Large intestine (tissue), 3 donors: ENCODE measurements at regions not wholly inside any gene's neighbourhood (a gene's known extent, or its start where the extent isn't known, plus 50 kb on each side); places are given as distances from the start of the nearest gene placed in this dataset.

ENCODE experiments used
- DNase-seq, 2 donors: peaks; one replicate each; pipeline versions ENCODE4 v3.0.0 to v3.0.0-alpha.2; 2013
- H3K27ac ChIP-seq: one replicate; pipeline ENCODE4 v1.5.1; 2013; ENCODE audit warnings: low read length
- H3K27me3 ChIP-seq: 2 replicates; pipeline ENCODE4 v1.6.1; 2013; ENCODE audit warnings: low read length; ENCODE audit not compliant: control insufficient read depth, insufficient read depth
- H3K36me3 ChIP-seq: 2 replicates; pipeline ENCODE4 v1.6.1; 2013; ENCODE audit warnings: low read length; ENCODE audit not compliant: control insufficient read depth, insufficient read depth
- H3K4me1 ChIP-seq: one replicate; pipeline ENCODE4 v1.6.1; 2013; ENCODE audit warnings: low read length; ENCODE audit not compliant: control insufficient read depth, insufficient read depth
- H3K4me3 ChIP-seq: one replicate; pipeline ENCODE4 v1.5.1; 2013; ENCODE audit warnings: low read length
- H3K9me3 ChIP-seq: one replicate; pipeline ENCODE4 v1.6.1; 2013; ENCODE audit warnings: mild to moderate bottlenecking, low read depth, low read length, moderate library complexity; ENCODE audit not compliant: control insufficient read depth
- WGBS: methylation state at CpG from one replicate; pipeline ENCODE4 v1.1.5; 2013; ENCODE audit warnings: low lambda C conversion rate; ENCODE audit not compliant: insufficient coverage; 5-methylcytosine and 5-hydroxymethylcytosine counted together

GRCh38 chr6:121743691-121744090 lies 308.2 kb downstream of the GJA1 start:
- Histone ChIP-seq H3K9me3 (no peaks in the 10 kb centered on the region), H3K4me1 (no peaks in the 10 kb centered on the region), H3K27ac (no peak overlapping the region), H3K36me3 (no peaks in the 10 kb centered on the region), H3K4me3 (no peak overlapping the region), H3K27me3 (no peaks in the 10 kb centered on the region)
- no peak for DNase-seq
- WGBS: no CpG with 5 or more reads among the region's 1 CpG

- Histone ChIP-seq H3K36me3 (no peaks in the 10 kb centered on the region), H3K27ac (no peak overlapping the region), H3K27me3 (no peaks in the 10 kb centered on the region), H3K9me3 (no peaks in the 10 kb centered on the region), H3K4me3 (no peak overlapping the region), H3K4me1 (no peaks in the 10 kb centered on the region)
- no CpG with 5 or more reads among the region's 4 CpGs for WGBS
- DNase-seq: no peak
Observed at GRCh38 chr6:121748376-121748775, 312.9 kb downstream of the GJA1 start.

GRCh38 chr6:121748850-121749249 lies 313.4 kb downstream of the GJA1 start:
- no peaks in the 10 kb centered on the region for H3K27me3 ChIP-seq
- H3K4me3 ChIP-seq: no peak overlapping the region
- 86% methylated on average over 1 of the region's 2 CpGs for WGBS
- no peaks in the 10 kb centered on the region for H3K36me3 ChIP-seq
- no peak for DNase-seq
- H3K4me1 ChIP-seq: no peaks in the 10 kb centered on the region
- no peaks in the 10 kb centered on the region for H3K9me3 ChIP-seq
- H3K27ac ChIP-seq: no peak overlapping the region

- WGBS: no CpG with 5 or more reads among the region's 1 CpG
- H3K4me3 ChIP-seq: no peak overlapping the region
- H3K9me3 ChIP-seq: no peaks in the 10 kb centered on the region
- DNase-seq: no peak
- H3K27me3 ChIP-seq: no peaks in the 10 kb centered on the region
- H3K36me3 ChIP-seq: no peaks in the 10 kb centered on the region
- H3K4me1 ChIP-seq: no peaks in the 10 kb centered on the region
- no peak overlapping the region for H3K27ac ChIP-seq
Observed at GRCh38 chr6:121755485-121755884, 320.0 kb downstream of the GJA1 start.

- H3K36me3 ChIP-seq: no peaks in the 10 kb centered on the region
- H3K27ac ChIP-seq: no peak overlapping the region
- H3K4me1 ChIP-seq: no peaks in the 10 kb centered on the region
- H3K9me3 ChIP-seq: no peaks in the 10 kb centered on the region
- no CpG with 5 or more reads among the region's 1 CpG for WGBS
- no peak for DNase-seq
- H3K27me3 ChIP-seq: no peaks in the 10 kb centered on the region
- H3K4me3 ChIP-seq: no peak overlapping the region
Observed at GRCh38 chr6:121756666-121757065, 321.2 kb downstream of the GJA1 start.

- Histone ChIP-seq H3K27me3 (no peaks in the 10 kb centered on the region), H3K4me1 (no peaks in the 10 kb centered on the region), H3K27ac (no peak overlapping the region), H3K4me3 (no peak overlapping the region), H3K9me3 (no peaks in the 10 kb centered on the region), H3K36me3 (no peaks in the 10 kb centered on the region)
- no CpG with 5 or more reads among the region's 1 CpG for WGBS
- DNase-seq: peak in 1 of 2 donors; percentile 9
Observed at GRCh38 chr6:121759370-121759769, 323.9 kb downstream of the GJA1 start.

GRCh38 chr6:121760191-121760590 lies 324.7 kb downstream of the GJA1 start:
- H3K9me3 ChIP-seq: no peaks in the 10 kb centered on the region
- no peaks in the 10 kb centered on the region for H3K27me3 ChIP-seq
- no peak for DNase-seq
- no CpG with 5 or more reads among the region's 11 CpGs for WGBS
- no peaks in the 10 kb centered on the region for H3K36me3 ChIP-seq
- H3K27ac ChIP-seq: no peak overlapping the region
- H3K4me3 ChIP-seq: no peak overlapping the region
- H3K4me1 ChIP-seq: no peaks in the 10 kb centered on the region

- no CpG with 5 or more reads among the region's 5 CpGs for WGBS
- no peaks in the 10 kb centered on the region for H3K9me3 ChIP-seq
- no peaks in the 10 kb centered on the region for H3K36me3 ChIP-seq
- no peaks in the 10 kb centered on the region for H3K4me1 ChIP-seq
- DNase-seq: peak; percentile 15 to 48
- H3K27ac ChIP-seq: no peak overlapping the region
- H3K27me3 ChIP-seq: no peaks in the 10 kb centered on the region
- no peak overlapping the region for H3K4me3 ChIP-seq
Observed at GRCh38 chr6:121760745-121761144, 325.3 kb downstream of the GJA1 start.

GRCh38 chr6:121764493-121764892 lies 329.0 kb downstream of the GJA1 start:
- Histone ChIP-seq H3K4me3 (no peak overlapping the region), H3K27ac (no peak overlapping the region), H3K27me3 (no peaks in the 10 kb centered on the region), H3K9me3 (no peaks in the 10 kb centered on the region), H3K36me3 (no peaks in the 10 kb centered on the region), H3K4me1 (no peaks in the 10 kb centered on the region)
- 100% methylated on average over 1 of the region's 3 CpGs for WGBS
- DNase-seq: no peak

- Histone ChIP-seq H3K4me3 (no peak overlapping the region), H3K9me3 (no peaks in the 10 kb centered on the region), H3K27ac (no peak overlapping the region), H3K4me1 (no peaks in the 10 kb centered on the region), H3K27me3 (no peaks in the 10 kb centered on the region), H3K36me3 (no peaks in the 10 kb centered on the region)
- DNase-seq: no peak
- WGBS: no CpG with 5 or more reads among the region's 2 CpGs
Observed at GRCh38 chr6:121765060-121765459, 329.6 kb downstream of the GJA1 start.

GRCh38 chr6:121767211-121767610 lies 331.8 kb downstream of the GJA1 start:
- WGBS: no CpG with 5 or more reads among the region's 3 CpGs
- no peak for DNase-seq

More at GRCh38 chr6:121767211-121767610, 331.8 kb downstream of the GJA1 start:
- no peaks in the 10 kb centered on the region for H3K36me3 ChIP-seq
- H3K4me1 ChIP-seq: no peaks in the 10 kb centered on the region
- no peaks in the 10 kb centered on the region for H3K27me3 ChIP-seq
- H3K27ac ChIP-seq: no peak overlapping the region
- H3K4me3 ChIP-seq: no peak overlapping the region
- no peaks in the 10 kb centered on the region for H3K9me3 ChIP-seq
